Central memory CD8-positive, alpha-beta T cell (primary cell): ENCODE measurements at regions not wholly inside any gene's neighbourhood (a gene's known extent, or its start where the extent isn't known, plus 50 kb on each side); places are given as distances from the start of the nearest gene placed in this dataset.
"Not testable (repeated sequence)": the region's sequence is repeated elsewhere in the genome, so short reads cannot be mapped to it uniquely, and the experiment has no call there.

Experiments used
- ATAC-seq: fragments of 150-1000 bp; cut with Tn5 transposase; replicated peaks from 2 replicates; pipeline ENCODE4 v1.10.0; 2022; ENCODE audit warnings: mild to moderate bottlenecking, moderate FRiP score, moderate number of reproducible peaks; ENCODE audit not compliant: poor library complexity, severe bottlenecking; ENCODE audit errors: extremely low read depth
- DNase-seq, 2 donors: peaks; one replicate each; pipeline ENCODE4 v3.0.0; 2021; ENCODE audit warnings: low spot score in 2 of 2
- H3K27ac Mint-ChIP-seq: one replicate; pipeline ENCODE4 v1.8.0; 2022; ENCODE audit warnings: low read depth, mild to moderate bottlenecking, moderate library complexity, mixed read lengths
- H3K27me3 Mint-ChIP-seq: one replicate; pipeline ENCODE4 v1.8.0; 2022; ENCODE audit warnings: mixed read lengths
- H3K36me3 Mint-ChIP-seq: one replicate; pipeline ENCODE4 v1.8.0; 2022; ENCODE audit warnings: mild to moderate bottlenecking, moderate library complexity, mixed read lengths; ENCODE audit not compliant: insufficient read depth
- H3K4me1 Mint-ChIP-seq: one replicate; pipeline ENCODE4 v1.8.0; 2022; ENCODE audit warnings: mixed read lengths
- H3K4me3 Mint-ChIP-seq: one replicate; pipeline ENCODE4 v1.8.0; 2022; ENCODE audit warnings: mild to moderate bottlenecking, moderate library complexity, mixed read lengths
- H3K9me3 Mint-ChIP-seq: one replicate; pipeline ENCODE4 v1.8.0; 2022; ENCODE audit warnings: mixed read lengths

GRCh38 chr9:31736581-31737179 lies 647.8 kb upstream of the ACO1 start:
- Mint-ChIP-seq H3K4me3 (no peak overlapping the region), H3K9me3 (no peaks in the 10 kb centered on the region), H3K4me1 (no peaks in the 10 kb centered on the region), H3K27me3 (no peaks in the 10 kb centered on the region), H3K36me3 (no peaks in the 10 kb centered on the region), H3K27ac (no peak overlapping the region)
- ATAC-seq (no peak), DNase-seq (no peak)

- H3K27ac Mint-ChIP-seq = no peak overlapping the region
- no peaks in the 10 kb centered on the region for H3K36me3 Mint-ChIP-seq
- H3K9me3 Mint-ChIP-seq = no peaks in the 10 kb centered on the region
- H3K4me3 Mint-ChIP-seq = no peak overlapping the region
- ATAC-seq = no peak
- no peaks in the 10 kb centered on the region for H3K4me1 Mint-ChIP-seq
- DNase-seq = no peak
- H3K27me3 Mint-ChIP-seq = no peaks in the 10 kb centered on the region
These were observed 643.7 kb upstream of the ACO1 start for GRCh38 chr9:31740705-31741104.

GRCh38 chr9:31744589-31744988 lies 639.9 kb upstream of the ACO1 start:
- ATAC-seq (no peak), DNase-seq (no peak)
- H3K4me3 Mint-ChIP-seq = no peak overlapping the region
- H3K4me1 Mint-ChIP-seq = no peaks in the 10 kb centered on the region
- no peak overlapping the region for H3K27ac Mint-ChIP-seq
- H3K27me3 Mint-ChIP-seq = no peaks in the 10 kb centered on the region
- no peaks in the 10 kb centered on the region for H3K9me3 Mint-ChIP-seq
- no peaks in the 10 kb centered on the region for H3K36me3 Mint-ChIP-seq

GRCh38 chr9:31745468-31745867 lies 639.0 kb upstream of the ACO1 start:
- Mint-ChIP-seq H3K36me3 (no peaks in the 10 kb centered on the region), H3K4me3 (no peak overlapping the region), H3K27ac (no peak overlapping the region), H3K9me3 (no peaks in the 10 kb centered on the region), H3K27me3 (no peaks in the 10 kb centered on the region), H3K4me1 (no peaks in the 10 kb centered on the region)
- ATAC-seq = no peak
- DNase-seq = no peak

- no peaks in the 10 kb centered on the region for H3K27me3 Mint-ChIP-seq
- no peak for DNase-seq
- no peaks in the 10 kb centered on the region for H3K4me1 Mint-ChIP-seq
- peaks cover under 1% of the 10 kb centered on the region for H3K9me3 Mint-ChIP-seq
- no peak overlapping the region for H3K27ac Mint-ChIP-seq
- H3K4me3 Mint-ChIP-seq = no peak overlapping the region
- ATAC-seq = no peak
- H3K36me3 Mint-ChIP-seq = no peaks in the 10 kb centered on the region
These were observed 638.6 kb upstream of the ACO1 start for GRCh38 chr9:31745886-31746285.

GRCh38 chr9:31753756-31754155 lies 630.7 kb upstream of the ACO1 start:
- no peaks in the 10 kb centered on the region for H3K27me3 Mint-ChIP-seq
- no peak overlapping the region for H3K4me3 Mint-ChIP-seq
- DNase-seq (no peak), ATAC-seq (no peak)
- H3K9me3 Mint-ChIP-seq = peaks cover 8% of the 10 kb centered on the region
- peaks cover 5% of the 10 kb centered on the region for H3K4me1 Mint-ChIP-seq
- no peaks in the 10 kb centered on the region for H3K36me3 Mint-ChIP-seq
- H3K27ac Mint-ChIP-seq = no peak overlapping the region

- ATAC-seq (no peak), DNase-seq (no peak)
- Mint-ChIP-seq H3K27ac (no peak overlapping the region), H3K4me1 (peaks cover 5% of the 10 kb centered on the region), H3K9me3 (peaks cover 3% of the 10 kb centered on the region), H3K4me3 (no peak overlapping the region), H3K27me3 (no peaks in the 10 kb centered on the region), H3K36me3 (no peaks in the 10 kb centered on the region)
These were observed 624.7 kb upstream of the ACO1 start for GRCh38 chr9:31759703-31760102.

GRCh38 chr9:31774021-31774420 lies 610.4 kb upstream of the ACO1 start:
- H3K4me1 Mint-ChIP-seq = not testable (repeated sequence)

GRCh38 chr9:31774571-31774970 lies 609.9 kb upstream of the ACO1 start:
- peaks cover 39% of the 10 kb centered on the region for H3K9me3 Mint-ChIP-seq
- peaks cover 2% of the 10 kb centered on the region for H3K36me3 Mint-ChIP-seq
- H3K4me1 Mint-ChIP-seq = no peaks in the 10 kb centered on the region
- no peak for ATAC-seq
- DNase-seq = no peak
- H3K27me3 Mint-ChIP-seq = peaks cover 10% of the 10 kb centered on the region
- H3K27ac Mint-ChIP-seq = no peak overlapping the region
- no peak overlapping the region for H3K4me3 Mint-ChIP-seq

More at GRCh38 chr9:31774021-31774420, 610.4 kb upstream of the ACO1 start:
- not testable (repeated sequence) for ATAC-seq, DNase-seq, H3K36me3 Mint-ChIP-seq, H3K4me3 Mint-ChIP-seq, H3K27ac Mint-ChIP-seq
- Mint-ChIP-seq H3K9me3 (peaks cover 33% of the 10 kb centered on the region), H3K27me3 (peaks cover 10% of the 10 kb centered on the region)

- Mint-ChIP-seq H3K4me1 (no peaks in the 10 kb centered on the region), H3K36me3 (peaks cover 2% of the 10 kb centered on the region), H3K9me3 (peaks cover 42% of the 10 kb centered on the region), H3K27ac (no peak overlapping the region), H3K4me3 (no peak overlapping the region), H3K27me3 (peaks cover 10% of the 10 kb centered on the region)
- DNase-seq = no peak
- ATAC-seq = no peak
These were observed 608.0 kb upstream of the ACO1 start for GRCh38 chr9:31776471-31776870.

GRCh38 chr9:31783491-31783890 lies 601.0 kb upstream of the ACO1 start:
- H3K4me3 Mint-ChIP-seq = no peak overlapping the region
- H3K36me3 Mint-ChIP-seq = no peaks in the 10 kb centered on the region
- no peaks in the 10 kb centered on the region for H3K4me1 Mint-ChIP-seq
- ATAC-seq = no peak
- H3K9me3 Mint-ChIP-seq = peaks cover 27% of the 10 kb centered on the region
- H3K27ac Mint-ChIP-seq = no peak overlapping the region
- H3K27me3 Mint-ChIP-seq = no peaks in the 10 kb centered on the region
- DNase-seq = no peak

- no peaks in the 10 kb centered on the region for H3K36me3 Mint-ChIP-seq
- no peaks in the 10 kb centered on the region for H3K4me1 Mint-ChIP-seq
- H3K9me3 Mint-ChIP-seq = no peaks in the 10 kb centered on the region
- no peaks in the 10 kb centered on the region for H3K27me3 Mint-ChIP-seq
- DNase-seq (no peak), ATAC-seq (no peak)
- H3K27ac Mint-ChIP-seq = no peak overlapping the region
- H3K4me3 Mint-ChIP-seq = no peak overlapping the region
These were observed 593.7 kb upstream of the ACO1 start for GRCh38 chr9:31790720-31791119.

GRCh38 chr9:31799953-31800609 lies 584.4 kb upstream of the ACO1 start:
- H3K9me3 Mint-ChIP-seq = no peaks in the 10 kb centered on the region
- no peak overlapping the region for H3K4me3 Mint-ChIP-seq
- H3K36me3 Mint-ChIP-seq = no peaks in the 10 kb centered on the region
- no peaks in the 10 kb centered on the region for H3K4me1 Mint-ChIP-seq
- H3K27ac Mint-ChIP-seq = no peak overlapping the region
- ATAC-seq = no peak
- no peak for DNase-seq
- H3K27me3 Mint-ChIP-seq = no peaks in the 10 kb centered on the region
